ENCODE measurements at regions not wholly inside any gene's neighbourhood (a gene's known extent, or its start where the extent isn't known, plus 50 kb on each side); places are given as distances from the start of the nearest gene placed in this dataset.

DNA sequence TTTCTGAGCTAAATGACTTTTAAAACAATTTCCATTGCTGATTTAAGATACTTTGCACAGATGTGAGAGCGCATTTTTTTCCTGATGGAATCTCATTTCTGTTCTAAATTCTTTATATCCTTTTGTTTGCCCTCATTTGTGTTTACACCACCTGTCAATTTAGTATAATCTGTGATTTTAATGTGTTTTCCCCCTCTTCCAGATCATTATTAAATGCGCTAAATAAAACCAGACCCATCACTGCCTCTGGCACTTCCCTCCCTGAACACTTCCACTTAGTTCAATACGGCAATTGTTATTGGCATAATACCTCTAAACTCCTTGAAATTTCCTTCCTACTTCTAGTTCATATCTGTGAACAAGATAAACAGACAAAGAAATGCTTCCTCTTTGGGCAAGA is 186.9 kb upstream of the ADGRL2 start:
- H3K27ac Mint-ChIP-seq (ENCODE audit: unreplicated experiment), result peak overlapping the region; percentile 54
- H3K27me3 Mint-ChIP-seq (ENCODE audit: low read depth), result no peaks in the 10 kb centered on the region
- H3K9me3 Mint-ChIP-seq, result peaks cover 20% of the 10 kb centered on the region
- peaks cover 7% of the 10 kb centered on the region for H3K36me3 Mint-ChIP-seq (ENCODE audit: low read depth)
- H3K4me1 Mint-ChIP-seq, result peaks cover 25% of the 10 kb centered on the region
- DNase-seq (ENCODE audit: low read depth, low spot score), result no peak
- TF ChIP-seq, protein P1, sequence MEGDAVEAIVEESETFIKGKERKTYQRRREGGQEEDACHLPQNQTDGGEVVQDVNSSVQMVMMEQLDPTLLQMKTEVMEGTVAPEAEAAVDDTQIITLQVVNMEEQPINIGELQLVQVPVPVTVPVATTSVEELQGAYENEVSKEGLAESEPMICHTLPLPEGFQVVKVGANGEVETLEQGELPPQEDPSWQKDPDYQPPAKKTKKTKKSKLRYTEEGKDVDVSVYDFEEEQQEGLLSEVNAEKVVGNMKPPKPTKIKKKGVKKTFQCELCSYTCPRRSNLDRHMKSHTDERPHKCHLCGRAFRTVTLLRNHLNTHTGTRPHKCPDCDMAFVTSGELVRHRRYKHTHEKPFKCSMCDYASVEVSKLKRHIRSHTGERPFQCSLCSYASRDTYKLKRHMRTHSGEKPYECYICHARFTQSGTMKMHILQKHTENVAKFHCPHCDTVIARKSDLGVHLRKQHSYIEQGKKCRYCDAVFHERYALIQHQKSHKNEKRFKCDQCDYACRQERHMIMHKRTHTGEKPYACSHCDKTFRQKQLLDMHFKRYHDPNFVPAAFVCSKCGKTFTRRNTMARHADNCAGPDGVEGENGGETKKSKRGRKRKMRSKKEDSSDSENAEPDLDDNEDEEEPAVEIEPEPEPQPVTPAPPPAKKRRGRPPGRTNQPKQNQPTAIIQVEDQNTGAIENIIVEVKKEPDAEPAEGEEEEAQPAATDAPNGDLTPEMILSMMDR (conservative IDR thresholded peaks at IDR 0.05), result no peak
- H3K4me3 Mint-ChIP-seq, result no peak overlapping the region

DNA sequence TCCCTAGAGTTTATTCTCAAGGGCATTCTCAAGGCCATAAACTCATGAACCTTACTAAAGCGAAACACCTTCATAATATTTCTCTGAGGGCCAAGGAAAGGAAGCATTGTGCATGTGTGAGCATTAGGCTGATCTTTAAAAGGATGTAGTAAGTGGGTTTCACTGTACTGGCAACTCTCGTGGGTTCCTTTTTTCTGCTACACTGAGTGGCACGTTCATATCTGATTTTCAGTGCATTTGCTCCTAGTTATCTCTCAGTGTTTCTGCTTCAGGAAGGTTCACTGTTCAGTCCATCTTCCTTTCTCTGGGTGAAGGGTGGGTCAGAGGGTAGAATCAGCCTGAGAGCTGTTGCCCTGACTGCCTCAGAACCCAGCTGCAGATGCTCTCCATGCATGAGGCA is 192.8 kb upstream of the ADGRL2 start:
- H3K4me3 Mint-ChIP-seq, result no peak overlapping the region
- TF ChIP-seq, protein P1 (conservative IDR thresholded peaks at IDR 0.05), result no peak

DNA sequence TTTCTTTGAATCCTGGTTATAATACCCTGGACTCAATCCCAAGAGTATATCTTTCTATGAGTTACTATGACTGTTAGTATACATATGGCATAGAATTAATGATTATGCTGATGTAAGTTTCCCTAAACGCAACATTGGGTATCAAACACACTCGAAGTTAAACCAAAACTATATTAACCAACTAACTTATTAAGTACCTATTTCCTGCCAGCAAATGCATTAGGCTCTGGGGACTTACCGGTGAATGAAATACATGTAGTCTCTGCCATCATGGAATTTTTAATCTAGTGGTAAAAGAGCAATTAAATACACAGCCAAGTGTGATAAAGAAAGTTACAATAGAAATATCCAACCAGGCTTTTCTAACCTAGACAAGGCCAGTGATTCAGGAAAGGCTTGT is 193.6 kb upstream of the ADGRL2 start:
- no peaks in the 10 kb centered on the region for H3K36me3 Mint-ChIP-seq (ENCODE audit: low read depth)
- no peak overlapping the region for H3K27ac Mint-ChIP-seq (ENCODE audit: unreplicated experiment)
- TF ChIP-seq, protein P1 (conservative IDR thresholded peaks at IDR 0.05), result no peak
- H3K9me3 Mint-ChIP-seq, result peaks cover 10% of the 10 kb centered on the region
- H3K27me3 Mint-ChIP-seq (ENCODE audit: low read depth), result no peaks in the 10 kb centered on the region
- H3K4me3 Mint-ChIP-seq, result no peak overlapping the region
- no peak for DNase-seq (ENCODE audit: low read depth, low spot score)
- H3K4me1 Mint-ChIP-seq, result peaks cover 11% of the 10 kb centered on the region

More for the DNA sequence above, 192.8 kb upstream of the ADGRL2 start:
- Mint-ChIP-seq H3K4me1 (peaks cover 11% of the 10 kb centered on the region), H3K36me3 (ENCODE audit: low read depth) (no peaks in the 10 kb centered on the region), H3K27me3 (ENCODE audit: low read depth) (no peaks in the 10 kb centered on the region), H3K27ac (ENCODE audit: unreplicated experiment) (no peak overlapping the region), H3K9me3 (peaks cover 10% of the 10 kb centered on the region)
- DNase-seq (ENCODE audit: low read depth, low spot score), result no peak

DNA sequence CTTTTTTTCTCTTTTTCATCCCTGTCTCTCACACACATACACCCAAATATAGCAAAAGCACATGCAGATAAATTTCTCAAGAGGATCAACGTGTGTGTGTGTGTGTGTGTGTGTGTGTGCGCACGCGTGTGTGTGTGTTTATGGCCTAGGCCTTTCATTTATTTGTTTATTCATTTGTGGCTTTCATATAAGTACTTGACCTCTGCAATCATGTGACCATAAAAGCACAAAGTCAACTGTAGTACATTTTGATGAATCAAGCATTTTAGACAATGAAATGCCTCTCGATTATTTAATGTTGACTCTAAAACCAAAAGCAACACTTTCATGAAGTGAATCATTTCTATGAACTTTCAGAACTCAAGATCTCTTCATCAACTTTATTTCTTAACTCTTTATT is 194.1 kb upstream of the ADGRL2 start:
- Mint-ChIP-seq H3K27ac (ENCODE audit: unreplicated experiment) (no peak overlapping the region), H3K4me3 (no peak overlapping the region), H3K27me3 (ENCODE audit: low read depth) (no peaks in the 10 kb centered on the region), H3K4me1 (peaks cover 12% of the 10 kb centered on the region), H3K36me3 (ENCODE audit: low read depth) (no peaks in the 10 kb centered on the region), H3K9me3 (peaks cover 6% of the 10 kb centered on the region)
- TF ChIP-seq, protein P1 (conservative IDR thresholded peaks at IDR 0.05), result no peak
- no peak for DNase-seq (ENCODE audit: low read depth, low spot score)

DNA sequence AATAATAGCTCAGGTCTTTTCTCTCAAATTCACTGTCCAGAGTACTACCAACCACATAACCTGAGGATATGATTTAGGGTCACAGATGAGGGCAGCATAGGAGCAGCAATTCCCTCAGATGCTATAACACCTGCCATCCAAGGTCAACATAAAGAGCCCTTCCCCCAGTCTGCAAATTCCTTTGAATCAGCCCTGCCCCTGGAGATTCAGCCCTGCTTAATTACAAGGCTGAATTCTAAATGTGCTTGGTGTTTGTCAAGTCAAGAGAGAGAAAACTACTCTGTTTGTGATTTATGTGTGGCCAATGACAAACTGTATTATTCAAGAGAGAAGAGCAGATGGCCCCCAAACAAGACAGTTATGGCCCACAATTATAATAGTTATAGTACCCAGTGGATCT is 195.7 kb upstream of the ADGRL2 start:
- H3K27ac Mint-ChIP-seq (ENCODE audit: unreplicated experiment), result no peak overlapping the region
- no peaks in the 10 kb centered on the region for H3K36me3 Mint-ChIP-seq (ENCODE audit: low read depth)
- H3K4me3 Mint-ChIP-seq, result no peak overlapping the region
- DNase-seq (ENCODE audit: low read depth, low spot score), result no peak
- no peaks in the 10 kb centered on the region for H3K27me3 Mint-ChIP-seq (ENCODE audit: low read depth)
- no peaks in the 10 kb centered on the region for H3K9me3 Mint-ChIP-seq
- TF ChIP-seq, protein P1 (conservative IDR thresholded peaks at IDR 0.05), result no peak
- H3K4me1 Mint-ChIP-seq, result peaks cover 24% of the 10 kb centered on the region
